Kidney (tissue), 13 donors: ENCODE measurements at regions not wholly inside any gene's neighbourhood (a gene's known extent, or its start where the extent isn't known, plus 50 kb on each side); places are given as distances from the start of the nearest gene placed in this dataset.

Experiments
- DNase-seq, 5 donors: peaks; one replicate each; pipeline ENCODE4 v3.0.0-alpha.2; 2013 to 2020
- FAIRE-seq: peaks from 2 replicates; lab custom pipeline; 2012; peaks lifted over from hg19 to GRCh38; lab: Jason Lieb, UNC
- H3K27ac ChIP-seq, 2 donors: one replicate each; pipeline ENCODE4 v1.7.0; 2013; ENCODE audit warnings: low read depth in 2 of 2, low read length in 2 of 2, inconsistent platforms in 1 of 2
- H3K27me3 ChIP-seq: one replicate; pipeline ENCODE4 v1.7.1; 2013; ENCODE audit warnings: low read length, inconsistent platforms; ENCODE audit not compliant: control insufficient read depth, insufficient read depth
- H3K36me3 ChIP-seq, 3 donors: one replicate each; pipeline versions ENCODE4 v1.7.0 to v1.7.1; 2013; ENCODE audit warnings: low read length in 3 of 3, control low read depth in 1 of 3, inconsistent platforms in 1 of 3; ENCODE audit not compliant: insufficient read depth in 3 of 3, control insufficient read depth in 2 of 3
- H3K4me1 ChIP-seq, 3 donors: one replicate each; pipeline versions ENCODE4 v1.7.0 to v1.7.1; 2013; ENCODE audit warnings: low read length in 3 of 3, inconsistent platforms in 1 of 3, low read depth in 1 of 3; ENCODE audit not compliant: control insufficient read depth in 2 of 3, insufficient read depth in 2 of 3
- H3K4me3 ChIP-seq, 3 donors: one replicate each; pipeline versions ENCODE4 v1.7.0 to v1.8.1; 2013; ENCODE audit warnings: low read length in 3 of 3, control low read depth in 1 of 3, inconsistent platforms in 1 of 3
- H3K9ac ChIP-seq, 3 donors: one replicate each; pipeline versions ENCODE4 v1.7.0 to v1.7.1; 2013; ENCODE audit warnings: low read length in 3 of 3, control low read depth in 1 of 3, inconsistent platforms in 1 of 3
- H3K9me3 ChIP-seq, 3 donors: one replicate each; pipeline versions ENCODE4 v1.7.0 to v1.7.1; 2013; ENCODE audit warnings: low read length in 3 of 3, control low read depth in 1 of 3, inconsistent platforms in 1 of 3; ENCODE audit not compliant: control insufficient read depth in 2 of 3, insufficient read depth in 1 of 3
- CTCF ChIP-seq: IDR thresholded peaks from 3 replicates; pipeline ENCODE4 v1.5.1; 2012; ENCODE audit warnings: mild to moderate bottlenecking, moderate library complexity, borderline replicate concordance; ENCODE audit not compliant: insufficient read depth; ENCODE audit errors: extremely low read depth
- intact Hi-C: fragments of 100-400 bp; cut with DNase I; formaldehyde crosslinking; loops from one replicate; pipeline ENCODE4 v1.11.1; 2022
- donor health status: control.
- donor health status: control.
- donor health status: control.
- donor health status: control.
- donor health status: control.
- donor health status: DM: yes; HTN: yes; CAD: no.
- donor health status: Normal renal cell carcinoma (clear cell type).

- Histone ChIP-seq H3K36me3 (no peaks in the 10 kb centered on the region), H3K9ac (no peak overlapping the region), H3K9me3 (no peaks in the 10 kb centered on the region), H3K27ac (no peak overlapping the region), H3K27me3 (no peaks in the 10 kb centered on the region), H3K4me3 (no peak overlapping the region), H3K4me1 (no peaks in the 10 kb centered on the region)
- intact Hi-C loops: no loop called here
- DNase-seq (no peak), FAIRE-seq (no peak)
- no peak for TF ChIP-seq CTCF
Observed at GRCh38 chr11:110929129-110929528, 216.9 kb upstream of the ARHGAP20 start.

- intact Hi-C loops: no loop called here
- H3K27me3 ChIP-seq: no peaks in the 10 kb centered on the region
- TF ChIP-seq CTCF: no peak
- FAIRE-seq (no peak), DNase-seq (no peak)
- H3K27ac ChIP-seq: no peak overlapping the region
- H3K9ac ChIP-seq: no peak overlapping the region
- no peaks in the 10 kb centered on the region for H3K36me3 ChIP-seq
- H3K4me1 ChIP-seq: no peaks in the 10 kb centered on the region
- no peak overlapping the region for H3K4me3 ChIP-seq
- no peaks in the 10 kb centered on the region for H3K9me3 ChIP-seq
Observed at GRCh38 chr11:110928391-110928790, 216.2 kb upstream of the ARHGAP20 start.

- FAIRE-seq: no peak
- no peak overlapping the region for H3K9ac ChIP-seq
- TF ChIP-seq CTCF: no peak
- intact Hi-C loops: no loop called here
- H3K4me3 ChIP-seq: no peak overlapping the region
- no peaks in the 10 kb centered on the region for H3K9me3 ChIP-seq
- no peak overlapping the region for H3K27ac ChIP-seq
- no peaks in the 10 kb centered on the region for H3K27me3 ChIP-seq
- H3K4me1 ChIP-seq: no peaks in the 10 kb centered on the region
- H3K36me3 ChIP-seq: no peaks in the 10 kb centered on the region
- DNase-seq: peak in 4 of 5 donors; percentile 20 to 77 (median 44)
Observed at GRCh38 chr11:110921742-110922521, 209.7 kb upstream of the ARHGAP20 start.
